ENCODE measurements at regions not wholly inside any gene's neighbourhood (a gene's known extent, or its start where the extent isn't known, plus 50 kb on each side); places are given as distances from the start of the nearest gene placed in this dataset.

DNA sequence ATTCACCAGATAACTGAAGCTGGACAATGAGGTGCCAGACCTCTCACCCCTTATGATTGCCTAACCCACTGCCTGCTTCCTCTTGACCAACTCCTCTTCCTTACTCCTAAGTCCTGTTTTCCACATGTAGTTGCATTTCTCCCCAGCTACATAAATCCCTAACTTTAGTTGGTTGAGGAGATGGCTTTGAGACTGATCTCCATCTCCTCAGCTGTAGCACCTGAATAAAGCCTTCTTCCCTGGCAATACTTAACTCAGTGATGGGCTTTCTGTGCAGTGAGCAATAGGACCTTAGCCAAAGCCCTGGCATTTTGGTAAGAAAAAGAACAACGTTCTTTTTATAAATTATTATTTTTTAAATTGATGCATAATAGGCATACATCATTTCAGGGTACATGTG is 691.1 kb downstream of the MATN1 start:
- TF ChIP-seq EGR1 (IDR thresholded peaks at IDR 0.05; ENCODE audit: low read depth in 2 of 2): no peak
- no peak for TF ChIP-seq RAD21 (IDR thresholded peaks at IDR 0.05)
